ENCODE measurements at regions not wholly inside any gene's neighbourhood (a gene's known extent, or its start where the extent isn't known, plus 50 kb on each side); places are given as distances from the start of the nearest gene placed in this dataset.

DNA sequence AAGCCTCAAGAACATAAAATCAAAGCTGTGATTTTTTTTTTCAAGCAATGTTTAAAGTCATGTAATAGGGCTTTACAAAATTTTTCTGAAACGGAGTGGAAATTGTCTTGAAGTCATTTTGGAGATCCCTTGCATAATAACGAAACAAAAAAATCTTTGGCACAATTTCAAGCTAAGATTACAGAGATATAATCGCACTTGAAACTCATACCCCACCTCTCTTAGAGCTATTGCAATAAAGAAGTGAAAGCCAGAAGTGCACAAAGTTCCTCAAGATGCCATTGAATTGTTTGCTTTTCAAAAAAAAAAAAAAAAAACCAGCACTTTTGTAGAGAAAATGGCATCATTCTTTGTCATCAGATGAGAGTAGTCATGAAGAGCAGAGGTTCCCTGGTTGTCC, 152.3 kb downstream of the PAX3 start:
- no peak for DNase-seq (ENCODE audit: low spot score)

DNA sequence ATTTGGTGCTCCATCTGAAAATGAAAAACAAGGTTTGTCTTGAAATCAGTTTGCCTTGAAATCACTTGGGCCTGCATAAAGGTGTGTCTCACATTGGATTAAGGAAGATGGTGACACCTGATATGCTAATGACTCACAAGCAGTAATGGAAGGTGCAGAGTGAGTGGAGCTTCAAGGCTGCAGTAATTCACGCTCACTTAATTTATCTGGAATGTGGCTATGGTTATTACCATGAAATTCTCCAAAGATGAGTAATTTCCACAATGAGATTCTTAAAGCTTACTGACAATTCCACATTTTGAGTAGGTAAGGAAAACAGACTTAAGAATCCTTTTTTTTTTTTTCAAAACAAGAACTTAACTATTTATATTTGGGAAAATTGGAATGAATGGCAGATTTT, 156.8 kb downstream of the PAX3 start:
- no peak for DNase-seq (ENCODE audit: low spot score)

DNA sequence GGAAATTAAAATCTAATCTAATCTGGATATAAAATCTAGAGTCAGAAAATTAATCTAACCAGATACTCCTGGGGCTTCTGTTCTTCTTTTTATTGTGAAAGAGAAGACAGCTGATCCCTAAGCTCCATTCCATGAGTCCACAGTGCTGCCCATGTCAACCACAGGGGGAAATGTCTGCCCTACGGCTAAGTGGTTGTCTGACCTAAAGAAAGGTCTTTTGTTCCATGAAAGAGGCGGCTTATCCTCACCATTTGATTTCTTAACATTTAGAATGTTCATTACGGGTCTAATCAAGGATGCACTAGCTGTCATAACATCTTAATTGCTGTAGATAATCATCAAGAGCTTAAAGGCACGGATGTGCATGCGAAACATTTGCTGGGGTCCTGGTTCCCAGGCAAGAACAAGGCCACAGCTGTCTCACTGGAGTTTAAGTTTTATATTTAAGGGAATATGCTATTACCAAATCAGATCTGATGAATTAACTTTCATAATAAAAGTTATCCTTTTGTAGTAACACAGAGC, 162.6 kb downstream of the PAX3 start:
- no peak for DNase-seq (ENCODE audit: low spot score)

DNA sequence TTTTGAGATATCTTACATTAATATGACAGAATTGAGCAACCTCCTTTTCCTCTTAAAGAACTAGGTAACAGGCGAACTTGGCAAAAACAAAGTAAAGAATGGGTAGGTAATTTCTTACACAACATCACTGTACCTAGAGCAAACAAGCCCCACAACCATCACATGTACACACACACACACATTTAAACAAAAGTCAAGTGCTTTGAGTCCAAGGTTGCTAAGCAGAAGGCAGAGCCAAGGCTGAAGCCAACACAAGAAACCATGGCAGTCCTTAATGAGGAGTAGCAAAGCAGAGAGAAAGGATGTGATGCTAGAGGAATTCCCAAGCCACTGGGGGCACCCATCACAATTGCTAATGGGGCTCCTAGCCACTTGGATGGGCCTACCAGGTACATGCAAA, 164.1 kb downstream of the PAX3 start:
- no peak for DNase-seq (ENCODE audit: low spot score)

DNA sequence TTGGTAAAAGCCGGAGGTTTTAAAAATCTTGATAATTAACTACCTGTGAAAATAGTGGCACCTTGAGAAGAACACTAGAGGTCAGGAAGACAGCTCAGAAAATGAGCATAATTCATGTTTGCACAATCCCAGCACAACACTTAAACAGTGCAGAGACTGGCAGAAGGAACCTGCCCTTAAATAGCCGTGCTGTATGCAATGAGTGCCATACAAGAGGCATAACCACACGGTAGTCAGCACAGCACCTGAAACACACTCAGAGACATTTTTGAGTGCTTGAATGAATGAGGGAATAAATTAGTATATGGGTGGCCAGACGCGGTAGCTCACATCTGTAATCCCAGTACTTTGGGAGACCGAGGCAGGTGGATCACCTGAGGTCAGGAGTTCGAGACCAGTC, 164.9 kb downstream of the PAX3 start:
- DNase-seq (ENCODE audit: low spot score) = no peak

DNA sequence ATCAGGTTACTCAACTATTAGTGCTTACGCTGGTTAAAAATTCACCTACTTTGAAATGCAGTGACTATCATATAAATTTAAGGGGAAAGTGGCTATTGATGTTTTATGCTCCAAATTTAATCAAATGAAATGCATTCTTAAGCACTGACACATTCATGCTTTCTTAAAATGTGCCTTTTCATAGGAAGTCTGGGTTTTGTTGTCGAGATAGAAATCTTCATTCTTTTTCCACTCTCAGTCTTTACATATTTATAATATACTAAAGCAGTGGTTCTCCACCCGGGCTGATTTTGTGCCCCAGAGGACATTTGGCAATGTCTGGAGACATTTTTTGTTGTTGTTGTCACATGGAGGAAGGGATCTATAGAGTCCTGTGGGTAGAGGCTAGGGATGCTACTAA, 167.9 kb downstream of the PAX3 start:
- no peak for DNase-seq (ENCODE audit: low spot score)

DNA sequence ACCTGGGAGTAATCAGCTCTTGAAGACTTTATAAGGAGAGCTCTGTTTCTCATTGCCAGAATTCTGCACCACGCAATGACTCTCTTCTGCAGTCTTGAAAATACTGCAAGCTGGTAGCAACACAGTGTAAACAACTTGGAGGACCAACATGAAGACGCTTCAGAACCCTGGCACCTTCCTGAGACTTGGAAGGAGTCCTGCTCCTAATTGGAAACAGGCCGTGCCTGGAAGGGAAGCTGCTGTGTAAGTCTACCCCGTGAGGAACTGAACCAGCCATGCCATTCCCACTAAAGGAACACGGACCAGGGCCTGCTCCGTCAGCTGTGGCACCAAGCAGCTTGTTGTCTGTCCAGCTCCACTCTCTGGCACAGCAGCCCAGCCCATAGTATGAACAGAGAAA, 171.1 kb downstream of the PAX3 start:
- no peak for DNase-seq (ENCODE audit: low spot score)

DNA sequence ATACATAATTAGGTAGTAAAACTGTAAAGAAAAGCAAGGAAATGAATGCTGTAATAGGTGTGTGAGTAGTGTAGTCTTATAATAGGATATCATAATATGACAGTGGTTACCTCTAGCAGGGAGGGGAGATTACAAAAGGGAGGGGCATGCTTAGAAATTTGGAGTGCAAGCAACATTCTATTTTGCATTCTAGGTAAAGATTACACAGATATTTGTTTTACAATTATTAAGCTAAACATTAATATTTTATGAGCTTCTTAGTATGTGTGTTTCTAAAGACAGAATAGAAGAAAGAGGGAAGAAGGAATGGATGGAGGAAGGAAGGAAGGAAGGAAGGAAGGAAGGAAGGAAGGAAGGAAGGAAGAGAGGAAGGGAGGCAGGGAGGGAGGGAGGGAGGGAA, 177.9 kb downstream of the PAX3 start:
- no peak for DNase-seq (ENCODE audit: low spot score)

DNA sequence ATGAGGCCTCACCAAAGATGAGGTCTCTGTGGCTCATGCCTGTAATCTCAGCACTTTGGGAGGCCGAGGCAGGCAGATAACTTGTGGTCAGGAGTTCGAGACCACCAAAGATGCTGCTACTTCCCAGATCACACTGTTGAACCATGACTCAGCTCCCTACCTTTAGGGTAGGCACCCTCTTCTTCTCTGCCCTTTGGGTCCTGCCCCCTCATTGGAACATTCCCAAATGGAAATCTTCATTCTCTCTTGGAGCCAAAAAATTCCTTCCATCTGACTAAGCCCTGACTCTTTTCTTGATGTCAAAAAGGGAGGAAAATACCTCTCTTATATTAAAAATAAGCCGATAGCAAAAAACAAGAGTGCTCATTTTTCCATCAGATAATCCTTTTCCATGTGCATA, 183.5 kb downstream of the PAX3 start:
- no peak for DNase-seq (ENCODE audit: low spot score)

DNA sequence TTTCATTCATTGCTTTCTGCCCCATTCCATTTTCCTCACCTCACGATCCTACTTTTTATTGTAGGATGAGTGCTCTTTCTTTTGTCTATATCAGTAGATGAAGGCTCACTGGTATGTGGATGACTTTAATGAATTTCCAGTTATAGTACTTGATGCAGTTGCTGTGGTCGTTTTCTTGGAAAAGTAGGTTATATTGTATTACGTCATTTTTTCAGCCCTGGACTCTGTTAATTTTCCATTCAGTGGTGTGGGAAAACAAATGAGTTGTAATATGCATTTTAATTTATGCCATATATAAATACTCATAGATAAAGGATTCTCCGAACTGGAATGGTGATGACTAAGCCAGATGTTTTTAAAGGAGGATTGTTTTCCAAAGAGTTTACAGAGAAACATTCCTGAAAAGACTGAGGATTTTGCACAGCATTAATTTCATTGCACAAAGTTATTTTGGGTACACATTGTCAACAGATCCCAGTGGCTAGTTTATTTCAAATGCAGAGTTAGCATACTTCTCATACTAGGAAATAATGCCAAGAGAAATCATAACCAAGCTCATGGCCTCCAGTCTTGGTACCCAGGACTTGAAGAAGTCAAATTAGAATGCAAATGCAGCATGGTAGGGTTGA, 189.7 kb downstream of the PAX3 start:
- DNase-seq (ENCODE audit: low spot score) = no peak

DNA sequence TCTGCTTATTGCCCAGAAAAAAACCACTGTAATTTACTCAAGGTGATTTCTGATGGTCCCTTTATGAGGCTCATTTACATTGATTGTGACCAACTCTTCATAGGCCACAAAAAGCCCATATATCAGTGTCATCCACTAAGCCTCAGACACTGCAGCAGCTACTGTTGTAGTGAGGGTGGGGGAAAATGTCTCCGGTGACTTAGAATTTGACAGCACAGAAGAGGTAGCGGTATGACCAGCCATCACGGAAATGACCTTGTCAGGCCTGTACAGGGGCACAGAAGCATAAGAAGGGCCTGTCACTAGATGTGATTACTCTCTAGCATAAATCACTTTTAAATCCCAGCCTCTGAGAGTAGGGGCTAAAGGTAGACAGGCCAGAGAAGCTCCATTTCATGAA, 190.3 kb downstream of the PAX3 start:
- DNase-seq (ENCODE audit: low spot score) = no peak

DNA sequence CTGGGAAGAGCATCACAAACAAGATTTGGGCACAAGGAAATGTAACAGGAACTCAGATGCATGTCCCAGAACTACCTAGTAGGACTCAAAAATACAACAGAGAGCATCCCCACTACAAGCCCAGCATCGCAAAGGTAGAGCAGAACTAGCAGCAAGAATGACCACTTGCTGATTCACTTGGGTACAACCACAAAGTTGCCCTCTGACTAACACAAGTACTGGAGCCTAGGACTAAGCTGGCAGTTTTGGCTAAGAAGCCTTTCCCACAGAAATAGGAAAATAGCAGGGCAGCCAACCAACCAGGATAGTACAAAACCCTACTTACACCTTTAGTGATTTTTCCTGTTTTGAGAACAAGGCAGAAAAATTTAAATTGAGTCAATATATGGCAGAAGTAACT, 193.8 kb downstream of the PAX3 start:
- DNase-seq (ENCODE audit: low spot score) = no peak

DNA sequence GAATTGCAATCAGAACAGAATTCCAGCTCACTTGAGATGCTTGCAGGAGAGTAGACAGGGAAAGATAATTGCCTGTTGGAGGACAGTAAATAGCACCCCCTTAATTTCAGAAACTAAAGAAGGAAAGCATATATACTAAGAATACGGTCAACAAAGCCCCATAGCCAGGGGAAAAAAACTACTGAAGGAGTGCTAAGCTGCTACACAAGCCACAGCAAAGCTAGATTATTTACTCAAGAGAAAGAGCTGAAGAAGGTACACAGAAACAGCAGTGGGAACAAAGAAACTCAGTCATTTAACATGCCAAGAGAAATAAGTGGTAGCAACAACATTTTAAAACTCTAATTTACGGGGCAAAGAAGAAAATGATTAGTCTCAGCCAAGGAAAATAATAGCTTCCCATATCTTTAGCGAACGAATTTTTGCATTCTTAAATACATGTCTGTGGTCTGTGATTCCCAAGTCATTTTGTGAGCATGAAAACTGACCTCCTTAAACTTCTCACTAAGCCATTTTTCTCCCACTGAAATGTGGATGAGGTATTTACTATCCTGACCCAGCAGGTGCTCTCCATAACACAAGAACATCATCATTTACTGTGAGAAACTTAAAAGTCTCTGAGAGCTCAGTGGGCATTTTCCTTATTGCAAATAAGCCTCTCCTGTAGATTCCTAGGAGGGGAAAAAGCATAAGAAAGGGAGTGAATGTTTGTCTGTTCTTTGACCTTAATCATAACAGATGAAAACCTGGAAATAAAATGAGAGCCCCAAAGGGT, 196.0 kb downstream of the PAX3 start:
- DNase-seq (ENCODE audit: low spot score) = no peak

DNA sequence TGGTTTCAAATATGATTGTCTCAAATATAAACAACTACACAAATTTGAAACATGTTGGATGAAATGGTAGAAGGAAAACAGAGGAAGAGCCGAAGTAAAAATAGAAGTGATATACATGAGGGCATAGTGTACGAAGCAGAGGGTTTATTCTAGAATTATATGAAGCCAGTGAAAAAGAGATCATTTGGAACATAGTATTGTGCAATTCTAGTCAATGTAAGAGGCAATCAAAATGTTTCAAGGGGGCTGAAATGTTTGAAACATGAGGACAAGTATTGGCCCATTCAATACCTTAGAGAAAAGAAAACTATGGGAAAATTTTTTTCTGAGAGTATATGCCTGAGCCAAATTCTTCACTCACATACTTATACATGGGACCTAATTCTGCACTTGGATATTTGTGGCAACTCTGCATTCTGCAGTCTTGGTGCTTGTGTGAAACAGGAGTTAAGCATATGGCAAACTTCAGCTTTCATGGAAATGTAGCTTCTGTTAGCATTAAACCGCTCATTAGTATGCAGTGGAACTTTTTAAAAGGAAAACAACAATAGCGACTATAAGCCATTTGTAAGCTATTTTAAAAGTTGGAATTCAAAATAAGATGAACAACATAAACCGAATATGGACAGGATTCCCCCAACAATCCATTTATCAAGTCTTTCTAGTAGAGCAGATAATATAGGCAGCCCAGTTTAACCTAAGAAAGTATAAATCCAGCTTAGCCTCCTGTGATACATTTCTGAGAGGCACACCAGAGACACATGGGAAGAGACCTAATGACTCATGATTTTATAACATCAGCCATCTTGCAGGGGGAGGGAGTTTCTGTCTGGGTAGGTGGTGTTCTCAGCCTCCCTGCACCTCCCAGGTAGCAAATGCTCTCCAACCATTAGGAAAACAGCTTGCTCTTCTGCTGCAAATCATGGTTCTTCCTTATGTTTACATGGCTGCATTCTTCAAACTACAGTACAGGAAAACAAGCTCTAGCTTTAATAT, 197.8 kb downstream of the PAX3 start:
- DNase-seq (ENCODE audit: low spot score) = no peak

DNA sequence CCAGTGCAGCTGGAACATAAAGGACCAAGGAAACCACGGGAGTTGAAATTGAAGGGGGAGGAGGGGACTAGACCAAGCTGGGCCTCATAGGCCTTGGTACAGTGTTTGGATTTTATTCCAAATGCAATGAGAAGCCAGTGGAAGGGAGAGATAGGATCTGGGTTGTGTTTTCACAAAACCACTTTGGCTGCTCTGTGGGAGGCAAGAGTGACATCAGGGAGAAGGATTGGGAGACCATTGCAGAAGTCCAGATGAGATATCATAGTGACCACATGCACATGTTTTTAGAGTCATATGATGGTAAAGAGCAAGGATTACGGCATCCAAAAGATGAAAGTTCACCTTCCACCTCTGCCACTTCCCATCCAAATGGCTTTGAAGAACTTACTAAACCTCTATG, 210.2 kb downstream of the PAX3 start:
- DNase-seq (ENCODE audit: low spot score) = no peak

DNA sequence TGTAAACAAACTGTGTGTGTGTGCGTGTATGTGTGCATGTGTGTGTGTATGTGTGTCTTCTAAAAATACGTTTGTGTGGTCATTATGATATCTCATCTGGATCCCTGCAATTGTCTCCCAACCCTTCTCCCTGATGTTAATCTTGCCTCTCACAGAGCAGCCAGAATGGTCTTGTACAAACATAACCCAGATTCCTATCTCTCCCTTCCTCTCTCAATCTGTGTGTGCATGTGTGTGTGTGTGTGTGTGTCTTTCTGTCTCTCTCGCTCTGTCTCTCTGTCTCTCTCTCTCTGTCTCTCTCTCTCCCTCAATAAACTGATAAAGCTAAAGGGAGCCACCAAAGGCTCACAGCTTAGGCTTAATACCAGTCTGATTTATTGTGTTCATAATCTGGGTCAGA, 210.8 kb downstream of the PAX3 start:
- DNase-seq (ENCODE audit: low spot score) = no peak

DNA sequence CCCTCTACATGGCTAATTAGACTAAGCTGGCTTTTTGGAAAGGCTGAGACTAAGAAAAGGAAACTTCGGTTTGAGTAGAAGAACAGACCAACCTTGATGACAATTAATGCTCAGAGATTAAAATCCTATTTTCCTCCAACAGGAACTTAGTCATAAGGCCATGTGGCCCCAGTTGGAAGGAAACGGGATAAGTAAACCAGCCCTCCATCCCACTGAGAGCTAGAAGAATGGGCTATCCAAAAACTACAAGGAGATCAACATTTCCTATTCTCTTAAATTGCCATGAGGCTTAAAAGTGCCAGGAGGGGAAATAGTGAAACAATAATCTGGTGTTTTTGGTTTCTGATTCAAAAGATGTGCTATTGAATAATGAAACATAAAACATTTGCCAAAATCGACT, 216.6 kb downstream of the PAX3 start:
- no peak for DNase-seq (ENCODE audit: low spot score)

DNA sequence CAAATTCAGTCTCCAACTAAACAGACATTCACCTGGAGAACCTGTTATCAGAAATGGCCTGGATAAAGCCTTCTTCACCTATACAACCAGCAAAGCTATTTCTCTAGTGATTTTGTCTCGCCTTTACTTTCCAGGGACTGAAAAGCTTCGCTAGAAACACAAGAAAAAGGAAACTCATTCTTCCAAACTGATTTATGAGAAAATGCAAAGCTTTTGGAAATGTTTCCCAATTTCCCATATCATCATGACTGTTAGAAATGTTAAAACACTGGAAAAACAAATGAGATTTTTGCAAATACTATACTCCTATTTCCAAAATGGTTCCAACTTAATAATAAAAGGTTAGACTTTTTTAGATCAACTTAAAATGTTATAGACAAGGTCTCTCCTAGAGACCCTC, 218.7 kb downstream of the PAX3 start:
- DNase-seq (ENCODE audit: low spot score) = no peak

DNA sequence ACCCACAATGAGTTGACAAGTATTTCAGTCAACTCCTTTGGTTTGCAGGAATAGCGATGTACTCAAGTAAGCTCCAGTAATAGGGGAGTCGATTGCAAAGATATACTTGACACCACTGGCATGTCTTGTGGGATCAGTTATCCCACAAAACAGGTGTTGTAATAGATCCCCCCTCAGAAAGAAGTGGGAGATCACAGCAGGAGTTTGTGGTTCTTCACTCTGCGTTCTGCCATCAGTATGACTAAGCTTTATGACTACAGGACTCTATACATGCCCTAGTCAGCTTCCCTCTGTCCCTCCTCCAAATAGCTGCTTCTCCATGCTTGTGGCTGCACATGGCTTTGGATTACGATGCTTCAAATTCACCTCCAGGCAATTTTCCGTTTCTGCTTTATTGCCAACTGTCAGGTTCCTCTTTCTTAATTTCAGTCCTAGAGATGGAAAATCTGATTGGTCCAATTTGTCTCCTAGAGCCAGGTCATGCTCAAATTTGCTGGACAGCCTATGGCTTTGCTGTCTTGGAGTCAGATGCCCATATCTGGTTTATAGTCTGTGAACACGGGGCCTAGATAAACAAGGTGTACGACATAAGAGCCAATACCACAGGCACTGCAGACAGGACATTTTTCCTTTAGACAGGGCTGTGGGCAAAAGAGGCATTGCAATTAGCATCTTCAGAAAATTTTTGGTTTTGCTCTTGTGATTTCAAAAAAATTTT, 221.7 kb downstream of the PAX3 start:
- DNase-seq (ENCODE audit: low spot score) = no peak

DNA sequence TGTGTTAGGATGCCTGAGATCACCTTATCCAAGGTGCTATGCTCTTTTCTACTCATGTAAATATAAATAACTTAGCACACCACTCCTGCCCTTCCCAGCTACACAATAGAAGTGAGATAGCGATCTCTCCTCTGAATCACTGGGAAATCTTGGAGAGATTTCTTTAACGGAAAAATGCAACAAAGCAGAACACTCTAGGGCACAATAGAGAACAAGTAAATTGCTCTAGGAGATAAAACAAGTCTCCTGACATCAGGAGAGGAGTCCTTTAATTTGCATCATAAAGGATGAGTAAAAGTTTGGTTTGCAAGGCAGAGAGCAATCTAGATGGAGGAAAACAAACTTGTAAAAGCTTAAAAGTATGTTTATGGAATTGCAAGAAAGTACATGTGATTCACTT, 224.1 kb downstream of the PAX3 start:
- DNase-seq (ENCODE audit: low spot score) = no peak

DNA sequence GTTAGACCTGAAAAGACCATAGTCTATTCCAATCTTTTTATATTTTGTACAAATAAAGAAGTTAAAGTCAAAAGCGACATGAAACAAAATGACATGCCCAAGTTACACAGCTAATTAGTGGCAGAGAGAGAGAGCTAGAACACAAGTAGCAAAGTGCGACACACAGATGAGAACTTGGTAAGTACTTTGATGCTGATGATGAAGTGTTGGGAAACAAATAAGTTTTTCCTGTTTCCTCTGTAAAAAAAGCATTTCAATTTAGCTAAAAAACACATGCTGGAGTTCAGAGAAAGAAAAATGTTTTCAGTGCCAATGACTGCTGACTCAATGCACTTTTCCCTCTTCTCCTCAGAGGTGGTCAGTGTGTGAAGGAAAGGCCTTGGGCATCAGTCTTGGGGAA, 226.9 kb downstream of the PAX3 start:
- no peak for DNase-seq (ENCODE audit: low spot score)

DNA sequence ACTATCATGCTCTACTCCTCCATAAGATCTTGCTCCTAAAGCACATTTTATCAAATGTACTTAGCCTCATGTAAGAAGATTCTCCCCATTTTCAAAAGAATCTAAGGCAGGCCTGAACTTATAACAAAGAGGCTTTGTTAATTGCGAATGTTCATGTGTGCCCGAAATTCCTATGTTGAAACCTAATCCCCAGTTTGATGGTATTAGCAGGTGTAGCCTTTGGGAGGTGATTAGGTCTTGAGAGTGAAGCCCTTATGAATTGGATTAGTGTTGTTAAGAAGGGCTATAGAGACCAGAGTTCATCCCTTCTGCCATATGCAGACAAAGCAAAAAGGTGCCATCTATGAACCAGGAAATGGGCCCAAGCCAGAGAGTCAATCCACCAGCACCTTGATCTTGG, 234.5 kb downstream of the PAX3 start:
- DNase-seq (ENCODE audit: low spot score) = no peak
